ENCODE measurements at regions not wholly inside any gene's neighbourhood (a gene's known extent, or its start where the extent isn't known, plus 50 kb on each side); places are given as distances from the start of the nearest gene placed in this dataset.

DNA sequence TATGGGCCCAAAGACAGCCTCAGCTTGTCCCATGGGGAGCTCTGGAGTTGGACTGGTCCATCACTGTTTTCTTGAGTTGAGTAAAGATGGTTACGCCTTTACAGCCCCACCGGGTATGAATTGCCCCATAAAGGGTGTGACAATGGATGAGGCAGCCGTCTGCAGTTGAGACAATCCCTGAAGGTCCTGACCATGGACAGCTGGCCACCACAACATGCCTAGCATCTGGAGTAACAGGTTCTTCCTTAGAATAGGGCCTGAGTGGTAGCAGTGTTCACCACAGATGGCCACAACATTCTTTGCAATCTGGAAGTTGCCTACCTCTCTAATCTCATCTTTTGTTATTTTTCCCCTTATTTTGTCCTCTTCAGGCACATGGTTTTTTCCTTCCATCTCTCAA lies 51.5 kb upstream of the HS3ST2 start:
- Histone ChIP-seq H3K36me3 (ENCODE audit: control insufficient read depth, insufficient read depth, low read length) (no peaks in the 10 kb centered on the region), H2BK15ac (ENCODE audit: low read depth, low read length) (no peak overlapping the region), H3K4me2 (ENCODE audit: low read depth, low read length) (no peak overlapping the region), H3K23ac (ENCODE audit: low read depth, low read length) (no peak overlapping the region), H3K56ac (ENCODE audit: extremely low read depth, insufficient read depth, low read length) (no peak overlapping the region), H2BK5ac (ENCODE audit: low read depth, low read length, poor library complexity, severe bottlenecking) (no peak overlapping the region), H2AFZ (replicated peaks; ENCODE audit: low read length, poor library complexity) (no peak overlapping the region), H3K4me3 (ENCODE audit: insufficient read depth, low read depth, low read length) (no peak overlapping the region), H3K79me1 (ENCODE audit: low read depth in 1 of 2, low read length in 2 of 2) (no peaks in the 10 kb centered on the region), H4K8ac (ENCODE audit: low read depth in 2 of 2, low read length in 2 of 2) (no peak overlapping the region), H3K9me1 (ENCODE audit: insufficient read depth, low read length) (no peaks in the 10 kb centered on the region), H3K18ac (ENCODE audit: low read depth, low read length) (no peak overlapping the region), H3K9me3 (ENCODE audit: control insufficient read depth, insufficient read depth, low read length) (no peaks in the 10 kb centered on the region), H2AK9ac (replicated peaks; ENCODE audit: low read depth, low read length, poor library complexity) (no peak overlapping the region), H3K14ac (replicated peaks; ENCODE audit: low read depth, low read length) (no peak overlapping the region), H2BK20ac (ENCODE audit: low read depth, low read length) (no peak overlapping the region), H3K4me1 (ENCODE audit: control insufficient read depth, insufficient read depth, low read length) (no peaks in the 10 kb centered on the region), H3K9ac (ENCODE audit: low read depth, low read length) (no peak overlapping the region), H3K27me3 (ENCODE audit: control insufficient read depth, insufficient read depth, low read length) (no peaks in the 10 kb centered on the region), H3K27ac (ENCODE audit: insufficient read depth, low read length) (no peak overlapping the region), H2AK5ac (ENCODE audit: low read depth, low read length) (no peak overlapping the region), H3K4ac (ENCODE audit: low read depth, low read length) (no peak overlapping the region), H4K91ac (ENCODE audit: insufficient read depth, low read depth, low read length) (no peak overlapping the region), H2BK120ac (ENCODE audit: low read depth, low read length) (no peak overlapping the region), H4K20me1 (ENCODE audit: insufficient read depth, low read length) (no peaks in the 10 kb centered on the region), H4K5ac (ENCODE audit: low read depth, low read length) (no peak overlapping the region)
- 80% methylated on average over 1 of the region's 3 CpGs; no CpG with 5 or more reads in 1 of the 2 experiments for WGBS, 2 experiments (ENCODE audit: extremely low coverage in 2 of 2, insufficient read length in 1 of 2)
- no TSS peak for BruUV-seq (replicated peaks)
- intact Hi-C loops (cut with micrococcal nuclease), result no loop called here
- ChIA-PET POLR2A (ENCODE audit: unreplicated experiment) (no interaction called here), CTCF (no interaction called here)
- no peak for ATAC-seq (ENCODE audit: low read depth)
- dilution Hi-C loops (cut with HindIII; ENCODE audit: low sequenced_read_pairs, unreplicated experiment), result no loop called here
- DNase-seq, result no peak
- in situ Hi-C loops (cut with MboI; ENCODE audit: low sequenced_read_pairs), result no loop called here
- TF ChIP-seq CHD1 (IDR thresholded peaks at IDR 0.05; ENCODE audit: low read depth, low read length) (no peak), POLR2A (IDR thresholded peaks at IDR 0.05; ENCODE audit: low read depth, low read length) (no peak)
